HL-60 (cell line): ENCODE measurements at regions not wholly inside any gene's neighbourhood (a gene's known extent, or its start where the extent isn't known, plus 50 kb on each side); places are given as distances from the start of the nearest gene placed in this dataset.

ENCODE experiments used
- CTCF ChIP-seq: IDR thresholded peaks from one replicate; pipeline ENCODE4 v1.5.1; 2011; ENCODE audit warnings: low read length, control low read depth, inconsistent platforms; ENCODE audit not compliant: insufficient read depth
- GABPA ChIP-seq: IDR thresholded peaks from 2 replicates; pipeline ENCODE4 v1.6.1; 2012; ENCODE audit warnings: low read depth
- POLR2AphosphoS5 ChIP-seq: IDR thresholded peaks from 2 replicates; pipeline ENCODE4 v1.6.1; 2012; ENCODE audit warnings: low read depth
- REST ChIP-seq: IDR thresholded peaks from 2 replicates; pipeline ENCODE4 v1.6.1; 2012; ENCODE audit warnings: low read depth; ENCODE audit not compliant: insufficient replicate concordance

GRCh38 chr13:109287553-109287952, 498.8 kb downstream of the IRS2 start:
- no peak for TF ChIP-seq POLR2AphosphoS5
- no peak for TF ChIP-seq CTCF
- no peak for TF ChIP-seq REST
- TF ChIP-seq GABPA: no peak
